ENCODE measurements at regions not wholly inside any gene's neighbourhood (a gene's known extent, or its start where the extent isn't known, plus 50 kb on each side); places are given as distances from the start of the nearest gene placed in this dataset.

DNA sequence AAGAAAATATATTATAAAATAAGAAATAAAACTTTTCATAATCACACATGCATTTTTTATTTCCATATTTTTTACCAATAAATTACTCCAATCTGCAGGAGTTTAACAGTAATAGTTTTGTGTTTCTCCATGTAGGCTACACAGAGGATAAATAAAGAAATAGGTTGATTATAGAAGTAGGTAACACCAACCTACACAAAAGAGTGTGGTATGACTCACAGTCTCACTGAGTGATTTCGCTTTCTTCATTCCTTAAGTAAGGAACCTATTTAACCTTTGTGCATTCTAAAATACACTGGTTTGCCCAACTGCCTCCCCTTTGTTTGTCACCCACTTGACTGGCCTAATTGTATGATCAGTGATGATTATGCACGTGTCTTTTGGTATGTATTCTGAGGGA is 244.2 kb upstream of the RIMS1 start:
- TF ChIP-seq POLR2A (IDR thresholded peaks at IDR 0.05) = no peak
- TF ChIP-seq, protein P1, sequence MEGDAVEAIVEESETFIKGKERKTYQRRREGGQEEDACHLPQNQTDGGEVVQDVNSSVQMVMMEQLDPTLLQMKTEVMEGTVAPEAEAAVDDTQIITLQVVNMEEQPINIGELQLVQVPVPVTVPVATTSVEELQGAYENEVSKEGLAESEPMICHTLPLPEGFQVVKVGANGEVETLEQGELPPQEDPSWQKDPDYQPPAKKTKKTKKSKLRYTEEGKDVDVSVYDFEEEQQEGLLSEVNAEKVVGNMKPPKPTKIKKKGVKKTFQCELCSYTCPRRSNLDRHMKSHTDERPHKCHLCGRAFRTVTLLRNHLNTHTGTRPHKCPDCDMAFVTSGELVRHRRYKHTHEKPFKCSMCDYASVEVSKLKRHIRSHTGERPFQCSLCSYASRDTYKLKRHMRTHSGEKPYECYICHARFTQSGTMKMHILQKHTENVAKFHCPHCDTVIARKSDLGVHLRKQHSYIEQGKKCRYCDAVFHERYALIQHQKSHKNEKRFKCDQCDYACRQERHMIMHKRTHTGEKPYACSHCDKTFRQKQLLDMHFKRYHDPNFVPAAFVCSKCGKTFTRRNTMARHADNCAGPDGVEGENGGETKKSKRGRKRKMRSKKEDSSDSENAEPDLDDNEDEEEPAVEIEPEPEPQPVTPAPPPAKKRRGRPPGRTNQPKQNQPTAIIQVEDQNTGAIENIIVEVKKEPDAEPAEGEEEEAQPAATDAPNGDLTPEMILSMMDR (IDR thresholded peaks at IDR 0.05) = no peak
